B cell (primary cell): ENCODE measurements at regions not wholly inside any gene's neighbourhood (a gene's known extent, or its start where the extent isn't known, plus 50 kb on each side); places are given as distances from the start of the nearest gene placed in this dataset.

ENCODE experiments used
- ATAC-seq: fragments of 200-7000 bp; cut with Tn5 transposase; one replicate; pipeline ENCODE4 v1.10.0; 2021; ENCODE audit warnings: low read depth, mild to moderate bottlenecking, moderate number of reproducible peaks, moderate library complexity
- CTCF ChIA-PET: fragments of 350-600 bp; sonication (Branson Sonifier 250); formaldehyde crosslinking; loops from one replicate; lab custom pipeline; 2021; ENCODE audit warnings: antibody characterized with exemption, inconsistent platforms; lab: Charles Lee
- POLR2A ChIA-PET: fragments of 350-600 bp; sonication (Branson Sonifier 250); formaldehyde crosslinking; loops from one replicate; lab custom pipeline; 2021; ENCODE audit warnings: antibody characterized with exemption; lab: Charles Lee
- DNase-seq: peaks from one replicate; pipeline ENCODE4 v3.0.0; 2013
- H2AFZ ChIP-seq: 2 replicates; pipeline ENCODE4 v1.6.1; 2012; ENCODE audit warnings: mild to moderate bottlenecking, low read depth, low read length; ENCODE audit not compliant: insufficient read depth, poor library complexity, severe bottlenecking
- H3K27ac ChIP-seq, 2 donors: 1 replicate in 1 of 2; 2 replicates in 1 of 2; pipeline ENCODE4 v1.5.1; 2012 to 2013; ENCODE audit warnings: low read length in 2 of 2, mild to moderate bottlenecking in 2 of 2, moderate library complexity in 1 of 2
- H3K27me3 ChIP-seq, 4 experiments: fragments of 200-600 bp in 1 of 4; sonication (generic) in 1 of 4; replicated peaks in 1 of 4; 1 replicate in 2 of 4; 2 replicates in 2 of 4; pipeline versions ENCODE4 v1.6.1 to v1.7.0; 2013 to 2016; ENCODE audit warnings: low read length in 3 of 4, mild to moderate bottlenecking in 2 of 4, mixed read lengths in 1 of 4, moderate library complexity in 1 of 4; ENCODE audit not compliant: insufficient read depth in 4 of 4, control insufficient read depth in 3 of 4; ENCODE audit errors: control extremely low read depth in 1 of 4
- H3K36me3 ChIP-seq, 2 experiments: replicated peaks in 1 of 2; 1 replicate in 1 of 2; 2 replicates in 1 of 2; pipeline versions ENCODE4 v1.6.1 to v1.7.1; 2013; ENCODE audit warnings: low read length in 1 of 2; ENCODE audit not compliant: insufficient read depth in 2 of 2, control insufficient read depth in 1 of 2; ENCODE audit errors: control extremely low read depth in 1 of 2, extremely low read depth in 1 of 2
- H3K4me1 ChIP-seq, 2 donors: fragments of 200-600 bp in 1 of 2; sonication (generic) in 1 of 2; 1 replicate in 1 of 2; 2 replicates in 1 of 2; pipeline versions ENCODE4 v1.5.1 to v1.6.1; 2013 to 2017; ENCODE audit warnings: low read length in 2 of 2; ENCODE audit not compliant: control insufficient read depth in 2 of 2, insufficient read depth in 2 of 2
- H3K4me2 ChIP-seq: replicated peaks from 2 replicates; pipeline ENCODE3; 2012; ENCODE audit warnings: mild to moderate bottlenecking, low read depth, low read length; ENCODE audit not compliant: poor library complexity, severe bottlenecking
- H3K4me3 ChIP-seq, 5 experiments: fragments of 200-600 bp in 1 of 5; sonication (generic) in 1 of 5; 1 replicate in 3 of 5; 2 replicates in 2 of 5; pipeline versions ENCODE4 v1.5.1 to v1.7.0; 2011 to 2016; ENCODE audit warnings: low read length in 4 of 5, mild to moderate bottlenecking in 4 of 5, low read depth in 2 of 5, control low read depth in 1 of 5, moderate library complexity in 1 of 5; ENCODE audit not compliant: insufficient read depth in 1 of 5; ENCODE audit errors: control extremely low read depth in 1 of 5, extremely low read depth in 1 of 5
- H3K79me2 ChIP-seq: fragments of 200-600 bp; sonication (generic); one replicate; pipeline ENCODE4 v1.6.0; 2016; ENCODE audit warnings: low read length; ENCODE audit not compliant: control insufficient read depth, insufficient read depth
- H3K9ac ChIP-seq: fragments of 200-600 bp; sonication (generic); 2 replicates; pipeline ENCODE4 v1.6.1; 2017; ENCODE audit warnings: mild to moderate bottlenecking, low read length, moderate library complexity
- H3K9me3 ChIP-seq, 3 donors: one replicate each; pipeline versions ENCODE4 v1.6.1 to v1.7.1; 2013; ENCODE audit warnings: low read length in 2 of 3; ENCODE audit not compliant: control insufficient read depth in 2 of 3, insufficient read depth in 1 of 3; ENCODE audit errors: control extremely low read depth in 1 of 3
- H4K20me1 ChIP-seq: 2 replicates; pipeline ENCODE4 v1.6.0; 2012; ENCODE audit warnings: mild to moderate bottlenecking, low read length; ENCODE audit not compliant: insufficient read depth, control insufficient read depth, poor library complexity, severe bottlenecking
- H3K27ac Mint-ChIP-seq: one replicate; pipeline ENCODE4 v1.8.0; 2021; ENCODE audit warnings: mixed read lengths
- H3K27me3 Mint-ChIP-seq: one replicate; pipeline ENCODE4 v1.8.0; 2021; ENCODE audit warnings: mixed read lengths
- H3K4me1 Mint-ChIP-seq: one replicate; pipeline ENCODE4 v1.8.0; 2021; ENCODE audit warnings: mixed read lengths
- H3K4me3 Mint-ChIP-seq: one replicate; pipeline ENCODE4 v1.8.0; 2021; ENCODE audit warnings: mixed read lengths
- H3K9me3 Mint-ChIP-seq: one replicate; pipeline ENCODE4 v1.8.0; 2022; ENCODE audit warnings: mixed read lengths; ENCODE audit not compliant: insufficient read depth
- EZH2 ChIP-seq: IDR thresholded peaks from 2 replicates; pipeline ENCODE4 v1.6.1; 2012; ENCODE audit warnings: borderline replicate concordance, low read depth, mild to moderate bottlenecking, moderate library complexity, low read length; ENCODE audit not compliant: insufficient read depth, poor library complexity, severe bottlenecking
- WGBS: methylation state at CpG from one replicate; pipeline ENCODE4 v1.1.5; 2013; ENCODE audit warnings: missing lambda C conversion rate; ENCODE audit not compliant: insufficient coverage; 5-methylcytosine and 5-hydroxymethylcytosine counted together
- intact Hi-C: fragments of 100-400 bp; cut with micrococcal nuclease; formaldehyde crosslinking; loops from one replicate; pipeline ENCODE4 v1.10.0; 2022
- TF ChIP-seq, protein P1 (sequence below): fragments of 200-600 bp; IDR thresholded peaks from one replicate; pipeline ENCODE4 v1.8.0; 2022; ENCODE audit warnings: antibody characterized with exemption, mild to moderate bottlenecking

DNA sequence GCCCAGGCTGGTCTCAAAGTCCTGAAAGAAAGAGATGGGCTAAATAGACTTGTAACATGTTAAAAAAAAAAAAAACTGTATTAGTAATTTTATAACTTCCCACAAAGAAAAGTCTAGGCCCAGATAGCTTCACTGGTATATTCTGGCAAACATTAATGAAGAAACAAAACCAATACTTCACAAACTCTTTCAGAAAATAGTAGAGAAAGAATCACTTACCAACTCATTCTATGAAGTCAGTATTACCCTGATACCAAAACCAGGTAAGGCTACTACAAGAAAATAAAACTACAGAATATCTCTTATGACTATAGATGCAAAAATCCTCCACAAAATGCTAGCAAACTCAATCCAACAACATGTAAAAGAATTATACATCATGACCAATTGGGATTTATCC is 59.9 kb upstream of the ODC1 start:
- Mint-ChIP-seq H3K4me3 (no peak overlapping the region), H3K27me3 (peaks cover 4% of the 10 kb centered on the region), H3K27ac (no peak overlapping the region), H3K9me3 (no peaks in the 10 kb centered on the region), H3K4me1 (no peaks in the 10 kb centered on the region)
- TF ChIP-seq, protein P1, sequence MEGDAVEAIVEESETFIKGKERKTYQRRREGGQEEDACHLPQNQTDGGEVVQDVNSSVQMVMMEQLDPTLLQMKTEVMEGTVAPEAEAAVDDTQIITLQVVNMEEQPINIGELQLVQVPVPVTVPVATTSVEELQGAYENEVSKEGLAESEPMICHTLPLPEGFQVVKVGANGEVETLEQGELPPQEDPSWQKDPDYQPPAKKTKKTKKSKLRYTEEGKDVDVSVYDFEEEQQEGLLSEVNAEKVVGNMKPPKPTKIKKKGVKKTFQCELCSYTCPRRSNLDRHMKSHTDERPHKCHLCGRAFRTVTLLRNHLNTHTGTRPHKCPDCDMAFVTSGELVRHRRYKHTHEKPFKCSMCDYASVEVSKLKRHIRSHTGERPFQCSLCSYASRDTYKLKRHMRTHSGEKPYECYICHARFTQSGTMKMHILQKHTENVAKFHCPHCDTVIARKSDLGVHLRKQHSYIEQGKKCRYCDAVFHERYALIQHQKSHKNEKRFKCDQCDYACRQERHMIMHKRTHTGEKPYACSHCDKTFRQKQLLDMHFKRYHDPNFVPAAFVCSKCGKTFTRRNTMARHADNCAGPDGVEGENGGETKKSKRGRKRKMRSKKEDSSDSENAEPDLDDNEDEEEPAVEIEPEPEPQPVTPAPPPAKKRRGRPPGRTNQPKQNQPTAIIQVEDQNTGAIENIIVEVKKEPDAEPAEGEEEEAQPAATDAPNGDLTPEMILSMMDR, result no peak
- no peak for TF ChIP-seq EZH2
- ChIA-PET CTCF (no interaction called here), POLR2A (no interaction called here)
- Histone ChIP-seq H4K20me1 (no peaks in the 10 kb centered on the region), H3K27ac (no peak overlapping the region), H3K79me2 (no peaks in the 10 kb centered on the region), H3K4me3 (no peak overlapping the region), H3K4me2 (no peak overlapping the region), H3K9ac (no peak overlapping the region), H2AFZ (no peak overlapping the region), H3K9me3 (no peaks in the 10 kb centered on the region), H3K4me1 (no peaks in the 10 kb centered on the region), H3K36me3 (no peaks in the 10 kb centered on the region), H3K27me3 (peaks cover 0 to under 1% (median 0%) of the 10 kb centered on the region in 4 experiments)
- DNase-seq (no peak), ATAC-seq (no peak)
- intact Hi-C loops, result no loop called here

DNA sequence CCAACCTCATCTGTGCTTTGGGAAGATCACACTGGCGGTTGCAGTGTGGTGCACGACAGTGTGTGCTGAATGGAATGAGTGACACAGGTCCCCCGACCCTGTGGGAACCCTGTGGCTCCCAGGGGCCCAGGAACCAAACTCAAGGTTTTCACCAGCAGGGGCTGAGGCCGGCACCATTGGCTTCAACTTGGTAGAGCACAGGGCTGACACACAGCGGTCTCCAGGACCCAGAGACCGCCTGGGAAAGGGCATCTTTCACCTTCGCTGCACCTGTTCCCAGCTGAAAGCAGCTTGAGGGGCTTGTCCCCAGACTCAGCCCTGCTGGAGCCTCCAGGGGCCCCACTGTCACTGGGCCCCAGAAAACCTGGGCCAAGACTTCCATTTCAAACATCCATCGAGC is 59.0 kb upstream of the ODC1 start:
- Mint-ChIP-seq H3K4me1 (no peaks in the 10 kb centered on the region), H3K27me3 (peaks cover 11% of the 10 kb centered on the region), H3K27ac (no peak overlapping the region), H3K9me3 (no peaks in the 10 kb centered on the region), H3K4me3 (no peak overlapping the region)
- ChIA-PET CTCF (no interaction called here), POLR2A (no interaction called here)
- Histone ChIP-seq H3K4me3 (no peak overlapping the region), H3K9me3 (no peaks in the 10 kb centered on the region), H3K4me2 (no peak overlapping the region), H3K79me2 (no peaks in the 10 kb centered on the region), H3K36me3 (no peaks in the 10 kb centered on the region), H2AFZ (no peak overlapping the region), H3K9ac (no peak overlapping the region), H3K27ac (no peak overlapping the region), H3K27me3 (peaks cover 0 to 4% (median 0%) of the 10 kb centered on the region in 4 experiments), H4K20me1 (no peaks in the 10 kb centered on the region), H3K4me1 (no peaks in the 10 kb centered on the region)
- 84% methylated on average over 7 of the region's 8 CpGs for whole genome bisulfite sequencing
- ATAC-seq (no peak), DNase-seq (no peak)
- TF ChIP-seq, protein P1, result no peak
- TF ChIP-seq EZH2, result no peak
- intact Hi-C loops, result no loop called here
